HG03159 (cell line): ENCODE measurements at regions not wholly inside any gene's neighbourhood (a gene's known extent, or its start where the extent isn't known, plus 50 kb on each side); places are given as distances from the start of the nearest gene placed in this dataset.

Experiments
- ATAC-seq: cut with Tn5 transposase; IDR thresholded peaks from one replicate; pipeline ENCODE4 v1.9.1; 2021; ENCODE audit warnings: mild to moderate bottlenecking, moderate library complexity; ENCODE audit not compliant: unreplicated experiment

DNA sequence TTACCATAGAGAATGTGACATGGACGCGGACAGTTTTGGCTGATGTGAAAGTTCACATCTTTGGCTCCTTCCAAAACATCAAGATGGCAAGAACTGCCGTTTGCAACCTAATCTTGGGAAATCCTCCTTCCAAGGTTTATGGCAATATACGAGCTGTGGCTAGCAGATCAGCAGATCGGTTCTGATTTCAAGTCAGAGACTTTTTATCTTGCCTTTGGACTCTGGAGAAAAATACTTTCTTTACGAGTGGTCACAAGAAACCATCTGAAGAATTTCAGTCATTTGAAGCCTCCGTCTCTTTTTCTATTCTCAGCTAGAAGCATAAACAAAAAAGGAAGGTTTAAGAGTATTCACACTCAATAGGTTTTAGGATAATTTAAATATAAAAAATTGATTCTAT is 153.5 kb upstream of the MEIS2 start:
- ATAC-seq = no peak

DNA sequence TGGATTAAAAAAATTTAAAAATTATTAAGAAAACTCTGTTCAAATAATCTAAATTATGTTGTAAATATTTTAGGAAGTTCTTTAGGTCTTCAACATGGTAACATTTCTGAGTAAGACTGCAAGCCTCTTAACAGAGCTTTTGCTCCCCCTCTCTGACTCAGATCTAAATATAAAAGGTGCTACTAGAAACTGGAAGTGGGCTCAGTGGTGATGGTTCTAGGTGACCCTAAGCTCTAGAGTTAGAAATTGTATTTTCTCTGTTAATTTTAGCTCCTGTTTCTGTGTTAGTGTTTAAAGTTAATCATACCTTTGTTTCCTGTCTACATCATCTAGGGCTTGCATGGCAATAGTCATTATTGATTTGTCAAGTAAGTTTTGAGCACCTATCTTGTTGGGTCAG is 159.9 kb upstream of the MEIS2 start:
- no peak for ATAC-seq

DNA sequence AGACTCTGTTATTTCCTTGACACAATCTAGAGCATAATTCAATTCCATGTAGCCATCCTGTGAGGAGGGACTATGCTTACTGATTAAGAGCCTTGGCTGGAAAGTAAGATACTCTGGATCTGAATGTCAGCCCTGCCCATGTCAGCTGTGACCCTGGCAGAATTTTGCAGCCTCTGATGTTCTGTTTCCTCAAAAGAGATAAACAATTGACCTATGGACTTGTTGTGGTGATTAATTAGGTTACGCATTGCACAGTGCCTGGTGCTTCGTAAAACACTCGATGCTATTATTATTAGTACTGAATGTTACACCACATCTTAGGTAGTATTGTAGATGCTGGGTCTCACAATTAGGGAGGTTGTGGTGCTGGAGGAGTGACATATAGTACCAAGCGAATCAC is 161.3 kb upstream of the MEIS2 start:
- ATAC-seq = no peak

DNA sequence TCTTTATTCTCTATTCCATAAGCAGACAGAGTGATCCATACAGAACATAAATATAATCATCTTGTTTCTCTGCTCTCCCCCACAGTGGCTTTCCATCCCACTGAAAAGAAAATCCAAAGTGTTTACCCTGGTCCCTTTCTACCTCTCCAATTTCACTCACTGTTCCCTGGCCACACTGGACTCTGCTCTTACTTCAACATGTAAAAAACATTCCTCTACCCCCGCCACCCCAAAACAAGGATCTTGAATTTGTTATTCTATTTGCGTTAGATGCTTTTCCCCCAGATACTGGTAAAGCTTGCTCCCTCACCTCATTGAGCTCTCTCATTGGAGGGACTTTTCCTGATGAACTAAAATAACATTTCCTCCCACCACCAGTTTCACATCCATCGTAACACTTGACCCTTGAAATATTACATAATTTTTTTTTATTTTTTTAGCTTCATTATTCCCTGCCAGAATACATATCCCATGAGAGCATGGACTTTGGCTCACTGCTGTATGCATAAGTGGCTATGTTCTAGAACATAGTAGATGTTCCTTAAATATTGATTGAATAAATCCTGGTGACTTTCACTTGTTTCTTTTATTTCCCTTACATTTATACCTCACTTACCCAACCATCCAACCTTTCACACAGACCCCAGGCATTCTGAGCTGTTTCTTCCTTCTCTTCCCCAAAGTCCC is 162.7 kb upstream of the MEIS2 start:
- no peak for ATAC-seq

DNA sequence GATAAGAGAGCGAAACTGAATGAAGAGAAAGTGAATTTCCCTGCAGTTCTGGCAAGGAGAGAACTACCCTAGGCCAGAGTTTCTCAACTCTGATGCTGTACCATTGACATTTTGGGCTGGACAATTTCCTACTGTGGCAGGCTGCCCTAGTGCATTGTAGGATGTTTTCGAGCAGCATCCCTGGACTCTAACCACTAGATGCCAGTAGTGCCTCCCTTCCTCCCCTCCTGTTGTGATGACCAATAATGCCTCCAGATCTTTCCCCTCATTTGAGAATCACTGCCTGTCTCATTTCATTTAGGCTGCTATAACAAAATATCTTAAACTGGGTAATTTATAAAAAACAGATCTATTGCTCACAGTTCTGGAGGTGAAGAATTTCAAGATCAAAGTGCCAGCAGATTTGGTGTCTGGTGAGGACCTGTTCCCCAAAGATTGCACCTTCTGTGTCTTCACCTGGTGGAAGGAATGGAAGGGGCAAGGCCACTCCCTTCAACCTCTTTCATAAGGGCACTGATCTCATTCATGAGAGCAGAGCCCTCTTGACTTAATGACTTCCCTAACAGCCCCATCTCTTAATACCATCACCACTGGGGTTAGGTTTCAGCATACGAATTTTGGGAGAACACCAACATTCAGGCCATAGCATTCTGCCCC is 188.9 kb upstream of the MEIS2 start:
- ATAC-seq = no peak

DNA sequence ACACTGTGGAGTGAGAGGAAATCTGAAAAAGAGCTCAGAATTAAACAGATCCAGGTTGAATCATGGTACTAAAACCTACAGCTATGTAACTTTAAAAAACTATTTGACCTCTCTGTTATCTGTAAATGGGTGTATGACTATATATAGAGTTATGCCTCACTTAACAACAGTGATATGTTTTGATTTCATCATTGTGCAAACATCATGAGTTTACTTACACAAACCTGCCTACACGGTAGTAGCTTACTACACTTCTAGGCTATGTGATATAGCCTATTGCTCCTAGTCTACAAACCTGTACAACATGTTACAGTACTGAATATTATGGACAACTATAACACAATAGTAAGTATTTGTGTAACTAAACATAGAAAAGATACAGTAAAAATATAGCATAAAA is 191.6 kb upstream of the MEIS2 start:
- no peak for ATAC-seq

DNA sequence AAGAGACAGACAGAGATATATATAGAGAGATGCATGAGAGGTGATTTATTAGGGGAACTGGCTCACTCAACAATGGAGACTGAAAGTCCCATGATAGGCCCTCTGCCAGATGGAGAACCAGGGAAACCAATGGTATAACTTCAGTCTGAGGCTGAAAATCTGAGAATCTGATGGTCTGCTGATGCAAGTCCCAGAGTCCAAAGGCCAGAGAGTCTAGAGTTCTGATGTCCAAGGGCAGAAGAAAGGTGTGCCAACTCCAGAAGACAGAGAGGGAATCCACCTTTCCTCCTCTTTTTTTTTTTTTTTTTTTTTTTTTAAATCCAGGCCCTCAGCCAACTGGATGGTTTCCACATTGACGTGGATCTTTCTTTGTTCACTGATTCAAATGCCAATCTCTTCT is 197.9 kb upstream of the MEIS2 start:
- no peak for ATAC-seq

DNA sequence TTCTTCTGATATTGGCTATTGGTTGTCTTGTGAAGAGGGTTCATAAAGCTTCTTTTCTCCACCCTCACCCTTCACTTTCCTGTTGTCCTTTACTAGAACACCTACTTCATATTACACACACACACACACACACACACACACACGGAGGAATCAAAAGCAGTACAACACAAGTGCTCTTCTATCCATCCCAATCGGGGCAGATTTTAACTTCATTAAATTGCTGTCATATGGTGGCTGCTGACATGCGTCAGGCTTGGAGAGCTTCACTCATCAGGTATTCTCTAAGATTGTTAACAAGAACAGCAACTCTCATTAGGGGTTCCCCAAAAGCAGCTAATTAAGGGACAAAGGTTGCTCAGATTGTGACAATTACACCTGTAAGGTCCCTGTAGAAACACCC is 239.1 kb upstream of the MEIS2 start:
- no peak for ATAC-seq

DNA sequence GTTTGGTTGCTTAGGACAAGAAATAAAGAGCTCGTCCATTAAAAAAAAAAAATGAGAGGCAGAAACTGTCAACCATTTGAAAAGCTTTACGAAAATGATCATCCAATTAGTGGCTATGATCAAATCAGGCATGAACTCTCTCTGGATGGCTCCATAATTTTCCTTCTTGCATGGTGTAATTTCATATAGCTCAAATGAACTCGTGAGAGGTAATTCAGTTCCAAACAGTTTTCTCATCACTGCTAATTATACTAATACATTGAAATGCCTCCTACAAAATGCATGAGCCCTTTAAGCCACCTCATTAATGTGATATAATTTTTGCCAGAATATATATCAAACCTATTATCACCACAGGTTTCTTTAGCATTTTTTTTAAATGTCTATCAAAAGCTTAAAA is 239.5 kb upstream of the MEIS2 start:
- ATAC-seq = no peak

DNA sequence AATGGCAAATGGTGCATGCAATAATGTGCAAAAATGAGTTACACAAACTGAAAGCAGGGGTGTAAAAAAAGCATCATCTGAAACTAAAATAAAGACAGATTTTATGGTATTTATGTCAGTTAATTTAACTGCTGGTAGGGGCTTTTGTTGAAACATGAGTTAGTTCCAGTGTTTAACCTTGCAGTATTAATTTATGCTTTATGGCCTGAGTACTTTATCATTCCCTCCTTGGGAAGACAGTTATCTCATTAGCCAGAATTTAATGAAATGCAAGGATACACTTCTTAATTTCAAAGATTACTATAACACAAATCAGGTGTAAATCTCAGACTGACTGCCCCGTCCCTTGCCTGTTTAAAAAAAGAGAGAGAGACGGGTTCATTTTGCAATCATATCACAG is 240.1 kb upstream of the MEIS2 start:
- no peak for ATAC-seq

DNA sequence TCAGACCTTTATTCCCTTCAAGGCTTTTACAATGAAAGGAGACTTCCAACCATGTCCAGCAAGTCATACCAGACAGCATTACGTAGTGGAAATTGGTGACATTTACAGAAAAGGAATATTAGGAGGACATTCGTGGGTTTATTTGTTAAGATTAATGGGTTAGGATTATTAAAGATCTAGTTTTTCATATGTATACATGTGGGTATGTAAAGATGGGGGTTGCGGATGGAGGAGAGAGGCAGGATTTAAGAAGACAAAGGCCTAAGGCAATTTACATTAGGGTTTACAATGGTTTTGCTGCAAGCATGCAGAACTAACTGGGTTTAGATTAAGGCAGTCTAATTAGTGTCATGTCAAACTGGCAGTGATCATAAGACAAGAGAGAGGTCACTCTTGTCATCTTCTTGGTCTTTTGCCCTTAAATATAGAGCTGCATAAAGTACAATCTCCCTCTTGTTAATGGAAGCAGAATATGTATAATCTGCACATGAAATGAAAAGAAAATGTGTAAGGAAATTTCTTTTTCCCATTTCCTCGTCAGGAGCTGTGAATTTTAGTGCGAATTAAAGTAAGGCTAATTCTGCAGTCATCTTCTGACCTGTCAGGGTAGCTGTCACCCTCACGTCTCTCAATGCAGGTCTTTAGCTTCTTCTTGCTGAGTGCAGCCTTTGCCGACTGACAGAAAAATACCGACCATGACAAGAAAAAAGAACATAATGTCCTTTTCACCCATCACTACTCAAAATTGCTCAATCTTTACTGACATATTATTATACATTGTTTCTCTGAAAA is 258.9 kb upstream of the MEIS2 start:
- no peak for ATAC-seq

DNA sequence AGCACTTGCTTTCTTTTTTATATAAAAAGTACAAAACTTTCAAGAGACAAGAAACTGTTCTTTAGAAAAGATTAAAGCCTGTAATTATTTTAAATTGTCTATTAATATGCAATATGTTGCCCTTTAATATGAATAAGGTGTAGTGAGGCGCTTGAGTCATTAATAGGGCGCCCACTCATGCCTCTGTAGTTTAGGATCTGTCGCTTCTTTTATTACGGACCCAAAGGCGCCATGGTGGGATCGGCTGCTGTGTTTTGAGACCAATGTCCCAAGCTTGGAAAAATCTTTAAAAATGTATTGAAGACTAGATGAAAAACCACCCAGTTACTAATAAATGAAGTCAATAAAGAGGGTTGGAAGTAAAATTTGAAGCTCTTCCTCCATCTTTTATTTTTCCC is 259.5 kb upstream of the MEIS2 start:
- ATAC-seq = no peak

DNA sequence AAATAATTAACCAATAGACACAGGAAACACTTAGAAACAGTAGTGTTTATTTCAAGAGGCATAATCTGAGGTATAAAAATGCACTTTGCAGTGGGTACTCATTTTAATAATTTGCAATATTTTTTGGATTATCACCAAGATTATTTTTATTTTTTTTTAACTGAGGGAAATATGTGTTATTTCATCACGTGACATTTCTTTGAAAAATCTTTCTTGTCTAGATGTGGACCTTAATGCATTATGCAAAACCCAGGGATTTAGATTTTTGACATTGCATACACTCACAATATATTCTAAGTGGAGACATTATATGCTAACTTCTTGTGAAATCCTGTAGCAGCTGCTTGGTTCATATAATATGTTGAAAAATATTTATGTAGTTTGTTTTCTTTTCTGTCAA is 260.4 kb upstream of the MEIS2 start:
- ATAC-seq = no peak

DNA sequence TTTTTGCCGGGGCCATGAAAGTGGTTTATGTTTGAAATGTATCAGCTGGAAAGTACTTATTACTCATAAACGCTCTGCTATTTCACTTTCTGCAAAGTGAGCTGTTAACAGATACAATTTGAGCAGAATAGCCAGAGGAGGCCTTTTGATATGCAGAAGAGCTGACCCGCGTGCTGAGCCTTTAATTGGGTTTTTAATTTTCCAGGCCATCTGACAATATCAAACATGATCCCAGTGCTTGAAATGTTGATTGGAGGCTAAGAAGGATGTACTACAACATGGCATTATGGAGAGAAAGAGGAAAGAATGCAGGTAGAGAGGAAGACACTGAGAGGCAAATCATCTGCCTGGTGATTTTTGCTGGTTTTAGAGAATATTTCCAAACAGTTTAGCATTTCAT is 261.3 kb upstream of the MEIS2 start:
- ATAC-seq = no peak

DNA sequence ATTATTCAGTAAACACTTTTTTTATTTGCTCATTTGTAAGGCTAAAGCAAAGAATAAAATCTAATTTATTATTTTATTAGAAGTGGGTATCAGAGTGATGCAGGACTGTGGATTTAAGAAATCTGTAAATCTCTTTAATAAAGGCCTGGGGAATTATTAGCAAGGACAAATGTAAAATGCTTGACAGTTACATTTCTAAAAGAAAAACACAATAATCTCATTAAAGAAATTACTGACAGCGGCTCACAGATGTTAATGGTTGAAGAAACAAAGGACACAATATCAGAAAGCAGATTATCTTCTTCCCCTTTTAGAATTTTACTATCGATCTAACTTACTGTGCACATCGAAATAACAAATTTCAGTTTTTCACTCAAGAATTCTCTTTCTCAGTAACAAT is 262.1 kb upstream of the MEIS2 start:
- ATAC-seq = no peak

DNA sequence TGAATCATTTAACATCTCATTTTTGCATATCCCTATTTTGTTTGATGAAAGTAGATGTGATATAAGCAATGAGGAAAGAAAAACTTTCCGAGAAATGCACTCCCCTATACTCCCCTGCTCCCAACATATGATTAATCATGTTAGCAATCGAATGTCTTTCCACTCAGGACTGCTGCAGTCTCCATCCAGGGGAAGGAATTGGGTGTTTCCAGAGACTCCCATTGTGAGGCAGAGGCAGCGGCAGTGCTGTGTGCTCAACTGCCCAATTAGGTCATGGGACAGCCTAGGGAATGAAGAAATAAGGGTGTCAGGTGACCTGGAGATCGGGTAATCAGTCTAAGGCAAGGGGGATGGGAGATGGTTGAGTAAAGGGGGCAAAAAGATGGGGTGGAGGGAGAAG is 268.6 kb upstream of the MEIS2 start:
- ATAC-seq = no peak

DNA sequence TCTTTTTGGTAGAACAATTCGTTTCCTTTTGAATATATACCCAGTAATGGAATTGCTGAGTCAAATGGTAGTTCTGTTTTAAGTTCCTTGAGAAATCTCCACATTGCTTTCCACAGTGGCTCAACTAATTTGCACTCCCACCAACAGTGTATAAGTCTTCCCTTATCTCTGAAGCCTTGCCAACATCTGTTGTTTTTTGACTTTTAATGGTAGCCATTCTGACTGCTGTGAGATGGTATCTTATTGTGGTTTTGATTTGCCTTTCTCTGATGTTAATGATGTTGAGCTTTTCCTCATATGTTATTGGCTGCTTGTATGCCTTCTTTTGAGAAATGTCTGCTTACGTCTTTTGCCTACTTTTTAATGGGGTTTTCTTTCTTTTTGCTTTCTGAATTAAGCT is 270.6 kb upstream of the MEIS2 start:
- ATAC-seq = no peak

DNA sequence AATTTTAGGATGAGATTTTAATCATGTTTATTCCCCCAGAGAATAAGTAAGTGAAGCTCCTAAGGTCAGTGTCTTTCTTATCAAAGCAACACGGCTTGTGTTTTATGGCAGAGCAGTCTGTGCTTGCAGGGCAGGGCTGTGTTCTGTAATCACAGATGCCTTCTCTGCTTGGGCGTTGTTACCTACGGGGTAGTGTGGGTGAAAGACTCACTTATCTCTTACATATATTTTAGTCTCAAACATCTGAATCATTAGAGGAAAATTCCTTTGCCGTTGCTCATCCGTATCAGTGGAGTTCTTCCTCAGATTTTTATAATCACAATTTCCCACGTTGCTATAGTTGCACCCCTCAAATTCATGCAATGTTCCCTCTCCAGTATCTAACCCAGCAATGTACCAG is 271.7 kb upstream of the MEIS2 start:
- ATAC-seq = no peak

DNA sequence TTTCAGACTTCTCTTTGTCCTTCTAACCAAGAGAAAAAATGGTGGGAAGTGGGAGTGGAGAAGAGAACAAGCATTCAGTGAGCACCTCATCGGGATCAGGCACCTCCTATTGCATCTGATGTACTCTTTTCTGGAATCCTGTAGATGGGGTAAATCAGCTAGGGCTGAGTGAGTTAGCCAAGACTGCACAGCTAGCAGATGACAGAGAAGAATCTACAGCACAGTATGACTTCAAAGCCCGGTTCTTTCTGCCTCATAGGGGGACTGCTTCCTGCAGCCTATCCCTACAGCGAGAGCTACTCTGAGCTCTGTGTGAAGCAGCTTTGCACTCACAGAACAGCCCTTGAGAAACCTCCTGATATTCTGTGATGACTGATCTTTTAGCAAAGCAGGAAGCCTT is 275.2 kb upstream of the MEIS2 start:
- ATAC-seq = no peak

DNA sequence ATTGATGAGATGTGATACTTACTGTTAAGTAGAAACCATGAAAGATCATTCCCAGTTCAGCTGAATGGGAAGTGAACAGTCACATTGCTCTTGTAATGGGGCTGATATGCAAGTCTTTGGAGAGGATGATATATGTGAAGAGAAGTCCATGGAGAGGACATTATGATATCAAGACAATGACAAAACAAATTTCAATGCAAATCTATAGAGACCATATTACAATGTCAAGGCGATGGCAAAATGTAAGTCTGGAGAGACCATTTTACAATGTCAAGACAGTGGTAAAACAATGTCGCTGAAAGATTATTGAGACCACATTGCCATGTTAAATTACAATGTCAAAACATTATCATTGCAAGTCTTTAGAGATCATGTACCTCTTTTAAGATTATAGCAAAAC is 277.1 kb upstream of the MEIS2 start:
- ATAC-seq = no peak

DNA sequence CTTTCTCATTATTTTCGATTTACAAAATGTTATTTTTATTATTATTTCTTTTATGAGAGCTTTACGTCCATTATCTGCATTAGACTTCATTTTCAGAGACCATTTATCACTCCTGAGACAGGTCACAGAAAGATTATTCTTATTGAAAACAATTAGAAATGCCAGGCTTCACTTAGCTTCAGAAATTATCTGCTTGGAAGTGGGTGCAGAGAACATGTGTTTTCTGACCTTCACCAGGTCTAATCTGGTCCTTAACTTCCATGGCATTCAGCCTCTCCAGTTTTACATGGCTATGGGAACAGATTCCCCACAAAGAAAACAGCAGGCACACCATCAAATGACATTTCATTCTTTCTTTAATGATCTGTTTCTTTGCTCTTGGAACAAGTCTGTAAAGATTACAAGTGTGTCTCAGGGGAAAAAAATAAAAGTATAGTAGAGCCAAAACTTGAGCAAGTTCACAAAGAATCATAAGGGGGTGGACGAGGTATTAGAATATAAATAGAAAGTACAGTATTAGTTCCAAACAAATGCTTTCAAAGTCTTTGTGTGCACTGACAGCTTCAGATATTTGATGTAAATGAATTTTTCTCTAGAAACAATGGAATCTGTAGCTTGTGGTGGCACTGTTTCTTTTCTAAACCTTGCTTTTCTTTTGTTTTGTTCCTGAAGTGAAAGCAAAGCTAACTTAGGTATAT is 294.2 kb upstream of the MEIS2 start:
- ATAC-seq = no peak

DNA sequence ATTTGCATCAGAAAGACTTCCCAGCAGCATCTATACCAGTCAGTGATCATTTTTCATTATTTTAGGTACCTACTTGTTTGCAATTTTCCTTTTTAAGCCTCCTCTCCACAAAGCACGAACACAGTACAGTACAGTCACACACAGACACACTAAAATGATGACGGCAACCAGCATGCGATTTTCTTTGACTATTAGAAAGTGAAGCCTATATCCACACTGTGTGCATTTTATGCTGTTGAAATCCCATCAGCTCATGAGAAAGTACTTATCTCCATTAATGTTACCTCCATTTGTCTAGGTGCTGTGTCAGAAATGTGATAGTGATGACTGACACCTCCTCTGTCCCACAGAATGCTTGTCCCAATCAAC is 294.7 kb upstream of the MEIS2 start:
- ATAC-seq = no peak
